Astrocyte (in vitro differentiated cells and primary cell): ENCODE measurements at regions not wholly inside any gene's neighbourhood (a gene's known extent, or its start where the extent isn't known, plus 50 kb on each side); places are given as distances from the start of the nearest gene placed in this dataset.
"Not testable (repeated sequence)": the region's sequence is repeated elsewhere in the genome, so short reads cannot be mapped to it uniquely, and the experiment has no call there.

ENCODE experiments used
- DNase-seq: peaks from one replicate; pipeline ENCODE4 v3.0.0-alpha.2; 2010; ENCODE audit warnings: low read depth
- FAIRE-seq: peaks from 2 replicates; lab custom pipeline; 2011; peaks lifted over from hg19 to GRCh38; lab: Jason Lieb, UNC
- H2AFZ ChIP-seq: 2 replicates; pipeline ENCODE4 v1.6.0; 2012; ENCODE audit warnings: low read depth, low read length, inconsistent platforms
- H3K27ac ChIP-seq: 2 replicates; pipeline ENCODE4 v1.5.1; 2011; ENCODE audit warnings: low read depth, low read length, inconsistent platforms
- H3K27me3 ChIP-seq: 2 replicates; pipeline ENCODE4 v1.6.0; 2011; ENCODE audit warnings: low read length, inconsistent platforms; ENCODE audit not compliant: insufficient read depth
- H3K36me3 ChIP-seq: 2 replicates; pipeline ENCODE4 v1.5.1; 2011; ENCODE audit warnings: low read length, inconsistent platforms; ENCODE audit not compliant: insufficient read depth
- H3K4me1 ChIP-seq: 2 replicates; pipeline ENCODE4 v1.5.1; 2011; ENCODE audit warnings: low read length, inconsistent platforms; ENCODE audit not compliant: insufficient read depth
- H3K4me2 ChIP-seq: 2 replicates; pipeline ENCODE4 v1.6.0; 2012; ENCODE audit warnings: low read length, inconsistent platforms
- H3K4me3 ChIP-seq: 2 replicates; pipeline ENCODE4 v1.5.1; 2011; ENCODE audit warnings: low read depth, mild to moderate bottlenecking, low read length, inconsistent platforms; ENCODE audit not compliant: insufficient read depth
- H3K79me2 ChIP-seq: 2 replicates; pipeline ENCODE4 v1.6.0; 2012; ENCODE audit warnings: mild to moderate bottlenecking, low read length, inconsistent platforms; ENCODE audit not compliant: insufficient read depth
- H3K9ac ChIP-seq: 2 replicates; pipeline ENCODE4 v1.6.0; 2012; ENCODE audit warnings: mild to moderate bottlenecking, low read length, inconsistent platforms
- H3K9me3 ChIP-seq: 2 replicates; pipeline ENCODE4 v1.5.1; 2012; ENCODE audit warnings: low read depth, mild to moderate bottlenecking, low read length, inconsistent platforms; ENCODE audit not compliant: insufficient read depth
- H4K20me1 ChIP-seq: 2 replicates; pipeline ENCODE4 v1.6.0; 2012; ENCODE audit warnings: low read length, inconsistent platforms; ENCODE audit not compliant: insufficient read depth
- H3K27ac Mint-ChIP-seq: one replicate; pipeline ENCODE4 v1.8.0; 2021; ENCODE audit warnings: mild to moderate bottlenecking, mixed read lengths; ENCODE audit not compliant: unreplicated experiment
- H3K27me3 Mint-ChIP-seq: one replicate; pipeline ENCODE4 v1.8.0; 2021; ENCODE audit warnings: low read depth, mixed read lengths; ENCODE audit not compliant: unreplicated experiment
- H3K36me3 Mint-ChIP-seq: one replicate; pipeline ENCODE4 v1.8.0; 2021; ENCODE audit warnings: low read depth, mixed read lengths; ENCODE audit not compliant: unreplicated experiment
- H3K4me1 Mint-ChIP-seq: one replicate; pipeline ENCODE4 v1.8.0; 2021; ENCODE audit warnings: low read depth, mixed read lengths; ENCODE audit not compliant: unreplicated experiment
- H3K4me3 Mint-ChIP-seq: one replicate; pipeline ENCODE4 v1.8.0; 2021; ENCODE audit warnings: mild to moderate bottlenecking, moderate library complexity, mixed read lengths; ENCODE audit not compliant: unreplicated experiment
- H3K9me3 Mint-ChIP-seq: one replicate; pipeline ENCODE4 v1.8.0; 2021; ENCODE audit warnings: mild to moderate bottlenecking, mixed read lengths; ENCODE audit not compliant: unreplicated experiment
- CTCF ChIP-seq: IDR thresholded peaks from 2 replicates; pipeline ENCODE4 v1.5.1; 2011; ENCODE audit warnings: low read depth, mild to moderate bottlenecking, inconsistent platforms, low read length, moderate library complexity; ENCODE audit not compliant: insufficient read depth
- EZH2 ChIP-seq: IDR thresholded peaks from 2 replicates; pipeline ENCODE4 v1.6.1; 2012; ENCODE audit warnings: mild to moderate bottlenecking, low read length, inconsistent platforms; ENCODE audit not compliant: insufficient read depth

- H2AFZ ChIP-seq, H3K27ac Mint-ChIP-seq, H3K27ac ChIP-seq, H3K4me1 Mint-ChIP-seq, H3K9me3 Mint-ChIP-seq, H3K36me3 Mint-ChIP-seq, H3K4me1 ChIP-seq, H3K9me3 ChIP-seq, H3K79me2 ChIP-seq, H3K36me3 ChIP-seq, H3K4me3 ChIP-seq, FAIRE-seq, H4K20me1 ChIP-seq, H3K4me3 Mint-ChIP-seq, H3K4me2 ChIP-seq, H3K27me3 Mint-ChIP-seq, H3K27me3 ChIP-seq, DNase-seq, H3K9ac ChIP-seq: not testable (repeated sequence)
Measured at GRCh38 chrX:35221391-35221790, 278.8 kb downstream of the FAM47B start.

GRCh38 chrX:35244088-35244741 lies 301.6 kb downstream of the FAM47B start:
- Histone ChIP-seq H4K20me1 (no peaks in the 10 kb centered on the region), H3K4me1 (no peaks in the 10 kb centered on the region), H3K9me3 (no peaks in the 10 kb centered on the region), H3K9ac (no peak overlapping the region), H3K4me2 (no peak overlapping the region), H3K79me2 (no peaks in the 10 kb centered on the region), H3K27ac (no peak overlapping the region), H3K27me3 (no peaks in the 10 kb centered on the region), H3K36me3 (no peaks in the 10 kb centered on the region), H3K4me3 (no peak overlapping the region), H2AFZ (no peak overlapping the region)
- peaks cover 2% of the 10 kb centered on the region for H3K9me3 Mint-ChIP-seq
- FAIRE-seq (no peak), DNase-seq (no peak)
- no peaks in the 10 kb centered on the region for H3K27me3 Mint-ChIP-seq
- H3K27ac Mint-ChIP-seq: no peak overlapping the region
- TF ChIP-seq CTCF (no peak), EZH2 (no peak)
- no peaks in the 10 kb centered on the region for H3K4me1 Mint-ChIP-seq
- no peaks in the 10 kb centered on the region for H3K36me3 Mint-ChIP-seq
- no peak overlapping the region for H3K4me3 Mint-ChIP-seq

GRCh38 chrX:35244796-35245508 lies 302.4 kb downstream of the FAM47B start:
- no peaks in the 10 kb centered on the region for H3K36me3 Mint-ChIP-seq
- no peaks in the 10 kb centered on the region for H3K79me2 ChIP-seq

More at GRCh38 chrX:35244796-35245508, 302.4 kb downstream of the FAM47B start:
- Histone ChIP-seq H3K27me3 (no peaks in the 10 kb centered on the region), H3K9me3 (no peaks in the 10 kb centered on the region), H3K27ac (no peak overlapping the region), H3K36me3 (no peaks in the 10 kb centered on the region), H4K20me1 (no peaks in the 10 kb centered on the region), H3K4me1 (no peaks in the 10 kb centered on the region), H3K9ac (no peak overlapping the region), H3K4me2 (no peak overlapping the region), H2AFZ (no peak overlapping the region), H3K4me3 (no peak overlapping the region)
- Mint-ChIP-seq H3K27ac (no peak overlapping the region), H3K27me3 (no peaks in the 10 kb centered on the region), H3K9me3 (peaks cover 2% of the 10 kb centered on the region), H3K4me1 (no peaks in the 10 kb centered on the region), H3K4me3 (no peak overlapping the region)
- FAIRE-seq (no peak), DNase-seq (no peak)
- TF ChIP-seq CTCF (no peak), EZH2 (no peak)
